ENCODE measurements at regions not wholly inside any gene's neighbourhood (a gene's known extent, or its start where the extent isn't known, plus 50 kb on each side); places are given as distances from the start of the nearest gene placed in this dataset.

GRCh38 chr11:95562196-95562921, 227.2 kb downstream of the FAM76B start:
- TF ChIP-seq CTCF (IDR thresholded peaks at IDR 0.05), result no peak
- no peak for TF ChIP-seq EZH2 (IDR thresholded peaks at IDR 0.05; ENCODE audit: borderline replicate concordance, insufficient read depth, low read depth, low read length, poor library complexity, severe bottlenecking)

Data from B cell (primary cell).